ENCODE measurements at regions not wholly inside any gene's neighbourhood (a gene's known extent, or its start where the extent isn't known, plus 50 kb on each side); places are given as distances from the start of the nearest gene placed in this dataset.

DNA sequence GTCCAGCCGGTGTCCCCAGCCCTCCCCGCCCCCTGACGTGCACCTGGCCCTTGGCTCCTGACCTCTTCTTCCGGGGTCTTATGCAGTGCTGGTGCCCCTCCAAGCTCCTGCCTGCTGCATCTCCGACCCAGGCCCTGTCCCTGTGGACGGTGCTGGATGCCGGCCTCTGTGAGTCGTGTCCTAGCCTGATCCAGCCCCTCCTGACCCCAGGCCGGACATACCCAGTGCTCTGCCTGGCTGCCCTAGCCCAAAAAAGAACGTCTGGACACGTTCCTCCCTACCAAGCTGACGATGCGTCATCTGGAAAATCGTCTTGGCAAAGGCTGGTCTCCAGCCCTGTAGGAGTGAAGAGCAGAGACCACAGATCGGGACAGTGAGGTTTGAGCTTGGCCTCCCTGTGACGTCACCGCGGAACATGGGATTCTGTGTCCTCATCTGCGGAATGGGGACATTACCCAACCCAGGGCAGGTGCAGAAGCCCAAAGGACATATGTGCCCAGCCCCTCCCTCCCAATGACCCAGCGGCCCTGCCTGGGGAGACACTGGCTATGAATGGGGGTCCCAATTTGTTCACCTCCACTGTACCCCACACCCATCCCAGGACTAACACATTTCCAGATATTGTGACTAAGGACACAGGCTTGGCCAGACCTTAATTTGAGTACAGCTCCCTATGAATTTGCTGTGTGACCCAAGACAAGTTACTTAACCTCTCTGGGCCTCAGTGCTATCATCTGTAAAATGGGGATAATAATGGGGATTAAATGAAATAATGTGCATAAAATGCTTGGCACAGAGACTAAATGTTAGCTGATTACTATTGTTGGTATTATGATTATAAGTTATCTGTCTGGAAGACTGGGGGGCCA lies 51.0 kb upstream of the BCL11B start:
- Histone ChIP-seq H3K9me3 (ENCODE audit: control insufficient read depth, low read depth, low read length) (no peaks in the 10 kb centered on the region), H3K4me1 (ENCODE audit: control insufficient read depth, extremely low read depth, insufficient read depth, low read length) (peaks cover 9% of the 10 kb centered on the region), H3K4me2 (ENCODE audit: control insufficient read depth, extremely low read depth, insufficient read depth, low read depth, low read length) (no peak overlapping the region), H3K79me2 (ENCODE audit: control insufficient read depth, insufficient read depth, low read length) (no peaks in the 10 kb centered on the region), H4K20me1 (ENCODE audit: control insufficient read depth, extremely low read depth, insufficient read depth, low read length) (no peaks in the 10 kb centered on the region), H2AFZ (ENCODE audit: control insufficient read depth, low read length) (no peak overlapping the region), H3K27ac (ENCODE audit: control insufficient read depth, insufficient read depth, low read length) (no peak overlapping the region), H3K9ac (ENCODE audit: control insufficient read depth, extremely low read depth, insufficient read depth, low read length) (no peak overlapping the region), H3K4me3 (ENCODE audit: control insufficient read depth in 2 of 3, extremely low read depth in 1 of 3, insufficient read depth in 2 of 3, low read depth in 1 of 3, low read length in 3 of 3) (no peak overlapping the region), H3K36me3 (ENCODE audit: control insufficient read depth in 2 of 2, extremely low read depth in 1 of 2, insufficient read depth in 2 of 2, low read length in 2 of 2) (no peaks in the 10 kb centered on the region), H3K27me3 (ENCODE audit: control insufficient read depth, extremely low read depth, insufficient read depth, low read length) (peaks cover 8% of the 10 kb centered on the region), H3K9me1 (ENCODE audit: control insufficient read depth, extremely low read depth, insufficient read depth, low read length) (no peaks in the 10 kb centered on the region)
- FAIRE-seq (no peak), DNase-seq (ENCODE audit: low read depth, low spot score) (no peak)
- dilution Hi-C loops (cut with MboI; ENCODE audit: extremely low pct_ligation_motif_present, low sequenced_read_pairs), result no loop called here
- TF ChIP-seq, protein P1, sequence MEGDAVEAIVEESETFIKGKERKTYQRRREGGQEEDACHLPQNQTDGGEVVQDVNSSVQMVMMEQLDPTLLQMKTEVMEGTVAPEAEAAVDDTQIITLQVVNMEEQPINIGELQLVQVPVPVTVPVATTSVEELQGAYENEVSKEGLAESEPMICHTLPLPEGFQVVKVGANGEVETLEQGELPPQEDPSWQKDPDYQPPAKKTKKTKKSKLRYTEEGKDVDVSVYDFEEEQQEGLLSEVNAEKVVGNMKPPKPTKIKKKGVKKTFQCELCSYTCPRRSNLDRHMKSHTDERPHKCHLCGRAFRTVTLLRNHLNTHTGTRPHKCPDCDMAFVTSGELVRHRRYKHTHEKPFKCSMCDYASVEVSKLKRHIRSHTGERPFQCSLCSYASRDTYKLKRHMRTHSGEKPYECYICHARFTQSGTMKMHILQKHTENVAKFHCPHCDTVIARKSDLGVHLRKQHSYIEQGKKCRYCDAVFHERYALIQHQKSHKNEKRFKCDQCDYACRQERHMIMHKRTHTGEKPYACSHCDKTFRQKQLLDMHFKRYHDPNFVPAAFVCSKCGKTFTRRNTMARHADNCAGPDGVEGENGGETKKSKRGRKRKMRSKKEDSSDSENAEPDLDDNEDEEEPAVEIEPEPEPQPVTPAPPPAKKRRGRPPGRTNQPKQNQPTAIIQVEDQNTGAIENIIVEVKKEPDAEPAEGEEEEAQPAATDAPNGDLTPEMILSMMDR (optimal IDR thresholded peaks at IDR 0.05 in 1 of 3, IDR thresholded peaks at IDR 0.05 in 1 of 3, conservative IDR thresholded peaks at IDR 0.05 in 1 of 3; ENCODE audit: extremely low read depth in 1 of 3, insufficient read depth in 2 of 3, low read length in 3 of 3), result no peak
- no peak for TF ChIP-seq EZH2 (IDR thresholded peaks at IDR 0.05; ENCODE audit: low read length)

DNA sequence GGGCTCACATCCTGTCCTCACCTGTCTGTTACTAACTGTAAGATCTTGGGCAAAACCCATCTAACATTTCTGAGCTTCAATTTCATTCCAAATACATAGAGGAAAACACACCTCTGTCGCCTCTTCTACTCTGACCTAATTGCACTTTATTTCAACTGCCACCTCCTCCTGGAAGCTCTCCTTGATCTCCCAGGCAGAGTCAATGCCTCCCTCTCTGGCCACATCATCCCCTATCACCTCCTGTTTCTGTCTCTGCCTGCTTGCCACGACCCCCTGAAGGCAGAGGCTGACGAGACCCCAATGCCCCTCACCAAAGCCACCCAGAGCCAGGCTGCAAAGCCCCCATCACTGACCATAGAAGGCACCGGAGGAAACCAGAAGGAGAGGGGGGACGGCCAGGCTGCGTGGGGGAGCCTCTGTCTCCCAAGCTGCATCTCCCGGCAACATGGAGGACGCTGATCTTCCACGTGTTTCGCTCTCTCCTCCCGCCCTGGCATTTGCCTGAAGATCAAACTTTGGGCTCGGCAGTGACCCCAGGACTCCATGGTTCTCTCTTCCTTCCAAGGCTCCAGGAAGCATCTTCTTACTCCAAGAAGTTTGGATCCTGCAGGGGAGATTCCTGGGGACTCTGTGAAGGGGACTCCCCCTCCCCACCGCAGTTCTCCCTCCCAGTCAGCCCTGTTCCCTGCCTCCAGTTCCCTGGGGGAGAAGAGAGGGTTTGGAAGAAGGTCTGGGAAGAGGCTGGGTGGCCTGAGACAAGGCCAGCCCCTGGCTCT lies 50.1 kb upstream of the BCL11B start:
- TF ChIP-seq, protein P1 (optimal IDR thresholded peaks at IDR 0.05 in 1 of 3, IDR thresholded peaks at IDR 0.05 in 1 of 3, conservative IDR thresholded peaks at IDR 0.05 in 1 of 3; ENCODE audit: extremely low read depth in 1 of 3, insufficient read depth in 2 of 3, low read length in 3 of 3), result no peak
- TF ChIP-seq EZH2 (IDR thresholded peaks at IDR 0.05; ENCODE audit: low read length), result no peak
- DNase-seq (ENCODE audit: low read depth, low spot score) (no peak), FAIRE-seq (no peak)
- H3K79me2 ChIP-seq (ENCODE audit: control insufficient read depth, insufficient read depth, low read length), result no peaks in the 10 kb centered on the region
- no peak overlapping the region for H3K4me2 ChIP-seq (ENCODE audit: control insufficient read depth, extremely low read depth, insufficient read depth, low read depth, low read length)
- peaks cover 1% of the 10 kb centered on the region for H3K4me1 ChIP-seq (ENCODE audit: control insufficient read depth, extremely low read depth, insufficient read depth, low read length)
- H2AFZ ChIP-seq (ENCODE audit: control insufficient read depth, low read length), result no peak overlapping the region
- no peak overlapping the region for H3K27ac ChIP-seq (ENCODE audit: control insufficient read depth, insufficient read depth, low read length)
- H3K9ac ChIP-seq (ENCODE audit: control insufficient read depth, extremely low read depth, insufficient read depth, low read length), result no peak overlapping the region
- H3K27me3 ChIP-seq (ENCODE audit: control insufficient read depth, extremely low read depth, insufficient read depth, low read length), result peaks cover 8% of the 10 kb centered on the region
- H3K9me3 ChIP-seq (ENCODE audit: control insufficient read depth, low read depth, low read length), result no peaks in the 10 kb centered on the region
- dilution Hi-C loops (cut with MboI; ENCODE audit: extremely low pct_ligation_motif_present, low sequenced_read_pairs), result no loop called here
- no peaks in the 10 kb centered on the region for H3K9me1 ChIP-seq (ENCODE audit: control insufficient read depth, extremely low read depth, insufficient read depth, low read length)
- H4K20me1 ChIP-seq (ENCODE audit: control insufficient read depth, extremely low read depth, insufficient read depth, low read length), result no peaks in the 10 kb centered on the region
- no peaks in the 10 kb centered on the region for H3K36me3 ChIP-seq (ENCODE audit: control insufficient read depth in 2 of 2, extremely low read depth in 1 of 2, insufficient read depth in 2 of 2, low read length in 2 of 2)
- no peak overlapping the region for H3K4me3 ChIP-seq (ENCODE audit: control insufficient read depth in 2 of 3, extremely low read depth in 1 of 3, insufficient read depth in 2 of 3, low read depth in 1 of 3, low read length in 3 of 3)

Data from keratinocyte (primary cell).